DOHH2 (cell line): ENCODE measurements at regions not wholly inside any gene's neighbourhood (a gene's known extent, or its start where the extent isn't known, plus 50 kb on each side); places are given as distances from the start of the nearest gene placed in this dataset.

Experiments
- H3F3A ChIP-seq: fragments of 200-600 bp; sonication (generic), shearing (Covaris generic); 2 replicates; pipeline ENCODE4 v1.6.0; 2016; ENCODE audit warnings: antibody characterized with exemption, mild to moderate bottlenecking; ENCODE audit not compliant: control insufficient read depth, insufficient read depth
- H3K27ac ChIP-seq: fragments of 200-600 bp; sonication (generic); 2 replicates; pipeline ENCODE4 v1.5.1; 2014; ENCODE audit warnings: low read depth, mild to moderate bottlenecking, low read length, moderate library complexity
- H3K27me3 ChIP-seq: fragments of 200-600 bp; sonication (generic); 2 replicates; pipeline ENCODE4 v1.6.1; 2014; ENCODE audit warnings: mild to moderate bottlenecking, low read length, mixed read lengths; ENCODE audit not compliant: control insufficient read depth
- H3K36me3 ChIP-seq: fragments of 200-600 bp; sonication (generic); 2 replicates; pipeline ENCODE4 v1.6.1; 2014; ENCODE audit warnings: mild to moderate bottlenecking, low read length, moderate library complexity, mixed read lengths; ENCODE audit not compliant: control insufficient read depth
- H3K4me1 ChIP-seq: fragments of 200-600 bp; sonication (generic); 2 replicates; pipeline ENCODE4 v1.6.1; 2014; ENCODE audit warnings: mild to moderate bottlenecking, low read length, mixed read lengths; ENCODE audit not compliant: control insufficient read depth
- H3K4me2 ChIP-seq: fragments of 200-600 bp; sonication (generic); 2 replicates; pipeline ENCODE4 v1.6.0; 2014; ENCODE audit warnings: mild to moderate bottlenecking, low read length, moderate library complexity
- H3K4me3 ChIP-seq: fragments of 200-600 bp; sonication (generic); 2 replicates; pipeline ENCODE4 v1.5.1; 2014; ENCODE audit warnings: mild to moderate bottlenecking, low read length, mixed read lengths
- H3K79me2 ChIP-seq: fragments of 200-600 bp; sonication (generic); 2 replicates; pipeline ENCODE4 v1.6.1; 2014; ENCODE audit warnings: mild to moderate bottlenecking, low read length, mixed read lengths; ENCODE audit not compliant: control insufficient read depth
- H3K9me2 ChIP-seq: fragments of 200-600 bp; sonication (generic); replicated peaks from 2 replicates; pipeline ENCODE4 v1.6.1; 2014; ENCODE audit warnings: mild to moderate bottlenecking, low read length, mixed read lengths; ENCODE audit not compliant: control insufficient read depth
- H3K9me3 ChIP-seq: fragments of 200-600 bp; sonication (generic); 2 replicates; pipeline ENCODE4 v1.6.1; 2014; ENCODE audit warnings: antibody characterized with exemption, low read length, mixed read lengths; ENCODE audit not compliant: control insufficient read depth, insufficient read depth
- H4K20me1 ChIP-seq: fragments of 200-600 bp; sonication (generic); 2 replicates; pipeline ENCODE4 v1.6.0; 2014; ENCODE audit warnings: low read depth, mild to moderate bottlenecking, antibody characterized with exemption, low read length, moderate library complexity; ENCODE audit not compliant: control insufficient read depth, insufficient read depth
- CTCF ChIP-seq: fragments of 200-600 bp; sonication (generic); IDR thresholded peaks from one replicate; pipeline ENCODE4 v1.5.1; 2014; ENCODE audit warnings: antibody characterized with exemption, mild to moderate bottlenecking, low read depth, low read length; ENCODE audit not compliant: poor library complexity, severe bottlenecking
- EZH2phosphoT487 ChIP-seq: fragments of 200-600 bp; sonication (generic); IDR thresholded peaks from 2 replicates; pipeline ENCODE4 v1.6.1; 2017; ENCODE audit warnings: borderline replicate concordance, mild to moderate bottlenecking, antibody characterized with exemption, low read length, moderate library complexity, mixed read lengths

- Histone ChIP-seq H3K27me3 (no peaks in the 10 kb centered on the region), H3K27ac (no peak overlapping the region), H3K9me3 (no peaks in the 10 kb centered on the region), H3F3A (no peaks in the 10 kb centered on the region), H4K20me1 (no peaks in the 10 kb centered on the region), H3K79me2 (no peaks in the 10 kb centered on the region), H3K4me3 (no peak overlapping the region), H3K9me2 (no peaks in the 10 kb centered on the region; the same call in 1 of the 2 replicates), H3K36me3 (no peaks in the 10 kb centered on the region), H3K4me2 (no peak overlapping the region), H3K4me1 (no peaks in the 10 kb centered on the region)
- TF ChIP-seq EZH2phosphoT487 (no peak), CTCF (no peak)
These were observed 647.7 kb upstream of the FSHR start for GRCh38 chr2:49801898-49802450.

- no peak overlapping the region for H3K4me3 ChIP-seq
- H3K4me2 ChIP-seq = no peak overlapping the region
- H4K20me1 ChIP-seq = no peaks in the 10 kb centered on the region
- H3K79me2 ChIP-seq = no peaks in the 10 kb centered on the region
- H3F3A ChIP-seq = no peaks in the 10 kb centered on the region
- H3K27me3 ChIP-seq = no peaks in the 10 kb centered on the region
- H3K4me1 ChIP-seq = no peaks in the 10 kb centered on the region
- H3K27ac ChIP-seq = no peak overlapping the region
- no peaks in the 10 kb centered on the region for H3K9me2 ChIP-seq
- H3K36me3 ChIP-seq = no peaks in the 10 kb centered on the region
- TF ChIP-seq EZH2phosphoT487 (no peak), CTCF (no peak)
- H3K9me3 ChIP-seq = no peaks in the 10 kb centered on the region
These were observed 644.3 kb upstream of the FSHR start for GRCh38 chr2:49798570-49798969.

GRCh38 chr2:49796266-49796665 is 642.0 kb upstream of the FSHR start:
- TF ChIP-seq CTCF = no peak
- TF ChIP-seq EZH2phosphoT487 = no peak
- Histone ChIP-seq H3K4me1 (no peaks in the 10 kb centered on the region), H3K9me3 (no peaks in the 10 kb centered on the region), H3K4me3 (no peak overlapping the region), H3F3A (no peaks in the 10 kb centered on the region), H3K36me3 (no peaks in the 10 kb centered on the region), H3K4me2 (no peak overlapping the region), H4K20me1 (no peaks in the 10 kb centered on the region), H3K27me3 (no peaks in the 10 kb centered on the region), H3K79me2 (no peaks in the 10 kb centered on the region), H3K27ac (no peak overlapping the region), H3K9me2 (no peaks in the 10 kb centered on the region)
